ENCODE measurements at regions not wholly inside any gene's neighbourhood (a gene's known extent, or its start where the extent isn't known, plus 50 kb on each side); places are given as distances from the start of the nearest gene placed in this dataset.

DNA sequence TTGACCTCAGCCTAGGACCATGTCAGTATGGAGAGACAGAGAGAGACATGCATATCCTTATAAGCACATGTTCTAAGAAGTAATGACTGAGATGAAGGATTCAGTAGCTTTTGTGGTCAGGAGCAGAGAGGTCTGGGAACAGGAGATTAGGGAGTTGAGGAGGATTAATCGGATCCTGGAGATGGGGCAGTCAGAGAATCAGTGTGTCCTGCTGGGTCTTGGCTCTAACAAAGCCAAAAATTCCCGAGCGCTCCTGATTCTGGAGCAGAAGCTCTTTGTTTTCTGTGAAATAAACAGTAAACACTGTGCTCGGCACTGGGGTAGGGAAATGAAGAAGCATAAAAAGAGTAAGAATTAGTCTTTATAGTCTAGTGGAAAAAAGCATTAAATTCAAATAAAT lies 520.0 kb upstream of the CLINT1 start:
- no peak overlapping the region for H3K27ac ChIP-seq
- WGBS, 2 donors = 68 to 78% methylated on average over 4 of the region's 4 CpGs
- TF ChIP-seq, protein P1, sequence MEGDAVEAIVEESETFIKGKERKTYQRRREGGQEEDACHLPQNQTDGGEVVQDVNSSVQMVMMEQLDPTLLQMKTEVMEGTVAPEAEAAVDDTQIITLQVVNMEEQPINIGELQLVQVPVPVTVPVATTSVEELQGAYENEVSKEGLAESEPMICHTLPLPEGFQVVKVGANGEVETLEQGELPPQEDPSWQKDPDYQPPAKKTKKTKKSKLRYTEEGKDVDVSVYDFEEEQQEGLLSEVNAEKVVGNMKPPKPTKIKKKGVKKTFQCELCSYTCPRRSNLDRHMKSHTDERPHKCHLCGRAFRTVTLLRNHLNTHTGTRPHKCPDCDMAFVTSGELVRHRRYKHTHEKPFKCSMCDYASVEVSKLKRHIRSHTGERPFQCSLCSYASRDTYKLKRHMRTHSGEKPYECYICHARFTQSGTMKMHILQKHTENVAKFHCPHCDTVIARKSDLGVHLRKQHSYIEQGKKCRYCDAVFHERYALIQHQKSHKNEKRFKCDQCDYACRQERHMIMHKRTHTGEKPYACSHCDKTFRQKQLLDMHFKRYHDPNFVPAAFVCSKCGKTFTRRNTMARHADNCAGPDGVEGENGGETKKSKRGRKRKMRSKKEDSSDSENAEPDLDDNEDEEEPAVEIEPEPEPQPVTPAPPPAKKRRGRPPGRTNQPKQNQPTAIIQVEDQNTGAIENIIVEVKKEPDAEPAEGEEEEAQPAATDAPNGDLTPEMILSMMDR (IDR thresholded peaks at IDR 0.05) = no peak
- no peak for TF ChIP-seq POLR2A (IDR thresholded peaks at IDR 0.05)
- no peak for DNase-seq
- H3K9me3 ChIP-seq = peaks cover 0 to 3% (median 0%) of the 10 kb centered on the region in 3 donors
- H3K4me3 ChIP-seq = no peak overlapping the region
- H3K36me3 ChIP-seq = no peaks in the 10 kb centered on the region
- H3K27me3 ChIP-seq = no peaks in the 10 kb centered on the region
- H3K4me1 ChIP-seq = peaks cover 10 to 33% (median 12%) of the 10 kb centered on the region in 3 donors
- intact Hi-C loops (cut with DNase I) = no loop called here

DNA sequence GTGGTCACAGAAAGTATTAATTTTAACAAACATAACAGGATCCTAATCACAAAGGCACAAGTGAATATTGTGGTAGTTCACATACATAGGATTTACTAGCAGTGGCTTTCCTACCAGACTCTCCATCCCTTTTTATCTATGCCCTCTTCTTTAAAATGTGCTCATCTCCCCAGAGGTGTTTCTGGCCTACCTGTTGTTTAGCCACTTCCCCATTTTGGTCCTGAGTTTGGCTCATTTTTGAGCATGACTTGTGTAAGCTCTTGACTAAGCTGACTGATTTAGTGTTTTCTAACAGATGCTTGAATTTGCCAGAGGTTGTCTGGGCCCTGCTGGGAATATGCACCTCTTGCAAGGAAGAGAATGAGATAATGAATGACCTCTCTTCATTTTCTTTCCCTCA lies 517.7 kb upstream of the CLINT1 start:
- intact Hi-C loops (cut with DNase I) = no loop called here
- TF ChIP-seq, protein P1 (IDR thresholded peaks at IDR 0.05) = no peak
- no peak for TF ChIP-seq POLR2A (IDR thresholded peaks at IDR 0.05)
- Histone ChIP-seq H3K4me3 (no peak overlapping the region), H3K36me3 (no peaks in the 10 kb centered on the region), H3K9me3 (peaks cover 0 to 3% (median 0%) of the 10 kb centered on the region in 3 donors), H3K27me3 (no peaks in the 10 kb centered on the region), H3K4me1 (peaks cover 0 to 11% (median 0%) of the 10 kb centered on the region in 3 donors), H3K27ac (no peak overlapping the region)
- no peak for DNase-seq

DNA sequence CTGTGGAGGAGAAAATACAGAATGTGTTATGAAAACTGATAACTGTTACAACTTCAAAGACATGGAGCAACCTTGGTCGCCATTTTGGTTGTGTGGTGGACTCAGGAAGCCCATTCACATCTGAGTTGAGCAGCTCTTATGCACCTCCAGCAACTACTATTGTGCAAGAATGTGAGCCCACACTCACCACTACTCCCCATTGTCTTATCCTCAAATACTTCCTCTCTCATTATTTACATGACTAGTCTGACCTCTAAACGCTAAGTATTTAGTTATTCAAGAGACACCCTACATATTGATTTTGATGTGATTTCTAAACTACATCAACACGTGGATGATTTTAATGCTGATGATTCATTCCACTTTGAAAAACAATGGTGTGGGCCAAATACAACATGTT lies 516.6 kb upstream of the CLINT1 start:
- Histone ChIP-seq H3K9me3 (peaks cover 0 to 3% (median 0%) of the 10 kb centered on the region in 3 donors), H3K27ac (no peak overlapping the region), H3K36me3 (no peaks in the 10 kb centered on the region), H3K4me3 (no peak overlapping the region), H3K4me1 (no peaks in the 10 kb centered on the region), H3K27me3 (no peaks in the 10 kb centered on the region)
- DNase-seq = no peak
- 37 to 51% methylated on average over 3 of the region's 3 CpGs for WGBS, 2 donors
- intact Hi-C loops (cut with DNase I) = no loop called here
- TF ChIP-seq POLR2A (IDR thresholded peaks at IDR 0.05) = no peak
- TF ChIP-seq, protein P1 (IDR thresholded peaks at IDR 0.05) = no peak

DNA sequence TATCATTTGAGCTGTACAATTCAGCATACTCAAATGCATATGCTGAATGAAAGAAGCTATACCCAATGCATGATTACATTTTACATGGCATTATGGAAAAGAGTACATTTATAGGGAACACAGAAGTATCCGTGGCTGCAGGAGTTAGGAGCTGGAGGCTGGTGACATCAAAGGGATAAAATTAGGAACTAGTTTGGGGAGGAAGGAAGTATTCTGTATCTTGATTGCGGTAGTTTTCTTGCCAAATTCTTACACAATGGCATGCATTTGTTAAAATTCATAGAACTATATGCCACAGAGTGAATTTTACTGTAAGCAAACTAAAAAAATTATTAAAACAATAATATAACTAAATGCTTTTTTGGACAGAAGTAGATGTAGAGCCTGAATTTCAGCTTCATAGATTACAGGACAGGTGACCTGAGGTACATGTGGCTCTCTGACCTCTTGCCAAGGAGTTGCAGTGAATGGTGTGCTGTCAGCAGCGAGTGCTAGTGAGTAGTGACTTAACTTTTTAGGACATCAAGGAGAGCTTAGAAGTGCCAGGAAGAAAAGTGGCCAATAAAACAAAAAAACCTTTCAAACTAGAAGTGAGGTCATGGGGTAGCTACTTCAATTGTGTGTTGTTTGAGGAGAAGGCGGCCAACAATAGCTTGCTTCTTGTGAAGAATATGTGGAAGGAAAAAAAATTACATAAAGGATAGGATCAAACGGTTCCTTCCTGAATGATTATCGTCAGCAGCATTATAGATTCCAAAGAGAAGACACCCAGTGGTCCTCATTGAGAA lies 514.9 kb upstream of the CLINT1 start:
- intact Hi-C loops (cut with DNase I) = no loop called here
- DNase-seq = no peak
- H3K27ac ChIP-seq = no peak overlapping the region
- TF ChIP-seq POLR2A (IDR thresholded peaks at IDR 0.05) = no peak
- TF ChIP-seq, protein P1 (IDR thresholded peaks at IDR 0.05) = no peak
- H3K4me1 ChIP-seq = no peaks in the 10 kb centered on the region
- H3K27me3 ChIP-seq = no peaks in the 10 kb centered on the region
- no peaks in the 10 kb centered on the region for H3K36me3 ChIP-seq
- H3K4me3 ChIP-seq = no peak overlapping the region
- peaks cover 0 to 3% (median 0%) of the 10 kb centered on the region in 3 donors for H3K9me3 ChIP-seq
- WGBS, 2 donors = 42 to 59% methylated on average over 6 of the region's 6 CpGs

DNA sequence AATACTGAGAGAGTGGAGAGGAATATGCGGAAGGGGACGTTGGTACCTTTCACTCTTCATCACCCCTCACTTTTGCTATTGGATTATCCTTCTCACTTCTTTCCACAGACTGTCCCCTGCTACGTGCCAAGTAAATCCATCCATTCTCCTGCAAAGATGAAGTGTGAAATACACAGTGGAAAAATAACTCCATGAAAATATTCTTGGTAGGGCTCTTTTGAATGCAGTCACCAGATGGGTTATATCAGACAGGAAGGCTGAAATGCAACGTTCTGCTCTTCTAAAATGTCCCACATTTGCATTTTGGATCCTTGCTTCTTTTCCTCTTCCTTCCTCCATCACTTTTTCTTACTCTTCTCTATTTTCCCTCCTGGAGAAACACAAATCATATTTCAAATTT lies 510.3 kb upstream of the CLINT1 start:
- H3K27me3 ChIP-seq = no peaks in the 10 kb centered on the region
- DNase-seq = no peak
- no peak overlapping the region for H3K4me3 ChIP-seq
- TF ChIP-seq, protein P1 (IDR thresholded peaks at IDR 0.05) = no peak
- no peak for TF ChIP-seq POLR2A (IDR thresholded peaks at IDR 0.05)
- intact Hi-C loops (cut with DNase I) = no loop called here
- H3K36me3 ChIP-seq = no peaks in the 10 kb centered on the region
- WGBS, 2 donors = 64 to 76% methylated on average over 4 of the region's 4 CpGs
- no peaks in the 10 kb centered on the region for H3K4me1 ChIP-seq
- H3K27ac ChIP-seq = no peak overlapping the region
- H3K9me3 ChIP-seq = no peaks in the 10 kb centered on the region
